Central memory CD8-positive, alpha-beta T cell (primary cell): ENCODE measurements at regions not wholly inside any gene's neighbourhood (a gene's known extent, or its start where the extent isn't known, plus 50 kb on each side); places are given as distances from the start of the nearest gene placed in this dataset.
"Not testable (repeated sequence)": the region's sequence is repeated elsewhere in the genome, so short reads cannot be mapped to it uniquely, and the experiment has no call there.

Experiments used
- ATAC-seq: fragments of 150-1000 bp; cut with Tn5 transposase; replicated peaks from 2 replicates; pipeline ENCODE4 v1.10.0; 2022; ENCODE audit warnings: mild to moderate bottlenecking, moderate FRiP score, moderate number of reproducible peaks; ENCODE audit not compliant: poor library complexity, severe bottlenecking; ENCODE audit errors: extremely low read depth
- DNase-seq, 2 donors: peaks; one replicate each; pipeline ENCODE4 v3.0.0; 2021; ENCODE audit warnings: low spot score in 2 of 2
- H3K27ac Mint-ChIP-seq: one replicate; pipeline ENCODE4 v1.8.0; 2022; ENCODE audit warnings: low read depth, mild to moderate bottlenecking, moderate library complexity, mixed read lengths
- H3K27me3 Mint-ChIP-seq: one replicate; pipeline ENCODE4 v1.8.0; 2022; ENCODE audit warnings: mixed read lengths
- H3K36me3 Mint-ChIP-seq: one replicate; pipeline ENCODE4 v1.8.0; 2022; ENCODE audit warnings: mild to moderate bottlenecking, moderate library complexity, mixed read lengths; ENCODE audit not compliant: insufficient read depth
- H3K4me1 Mint-ChIP-seq: one replicate; pipeline ENCODE4 v1.8.0; 2022; ENCODE audit warnings: mixed read lengths
- H3K4me3 Mint-ChIP-seq: one replicate; pipeline ENCODE4 v1.8.0; 2022; ENCODE audit warnings: mild to moderate bottlenecking, moderate library complexity, mixed read lengths
- H3K9me3 Mint-ChIP-seq: one replicate; pipeline ENCODE4 v1.8.0; 2022; ENCODE audit warnings: mixed read lengths

DNA sequence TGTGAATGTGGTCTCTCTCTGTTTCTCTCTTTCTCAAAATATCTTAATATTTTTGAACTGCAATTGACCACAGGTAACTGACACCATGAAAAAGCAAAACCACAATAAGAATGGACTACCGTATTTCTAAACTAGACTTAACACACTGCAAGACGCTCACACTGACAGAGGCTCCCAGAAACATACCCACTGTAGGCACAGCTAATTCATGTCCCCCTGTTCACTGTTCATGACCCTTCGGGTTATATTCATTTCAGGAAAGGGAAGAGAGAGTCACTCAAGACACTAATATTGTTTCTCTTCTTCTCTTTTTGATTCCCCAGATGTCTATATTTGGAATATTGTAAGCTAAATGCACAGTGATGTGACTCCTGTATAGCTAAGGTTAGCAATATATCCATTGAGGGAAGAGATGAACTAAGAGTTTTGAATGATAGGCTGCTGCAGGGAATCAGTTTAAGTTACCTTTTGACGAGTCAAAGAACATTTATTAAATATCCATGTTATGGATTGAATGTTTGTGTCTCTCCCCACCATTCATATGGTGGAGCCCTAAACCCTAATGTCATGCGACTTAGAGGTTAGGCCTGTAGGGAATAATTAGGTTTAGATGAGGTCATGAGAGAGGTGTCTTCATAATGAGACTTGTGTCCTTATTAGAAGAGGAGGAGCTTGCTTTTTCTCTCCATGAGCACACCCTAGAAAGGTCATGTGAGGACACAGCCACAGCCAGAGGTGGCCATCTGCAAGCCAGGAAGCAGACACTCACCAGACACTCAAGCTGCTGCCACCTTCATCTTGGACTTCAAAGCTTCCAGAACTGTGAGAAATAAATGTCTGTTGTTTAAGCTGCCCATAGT, 216.6 kb upstream of the GRM7 start:
- DNase-seq (no peak), ATAC-seq (no peak)
- no peaks in the 10 kb centered on the region for H3K36me3 Mint-ChIP-seq
- H3K4me1 Mint-ChIP-seq = no peaks in the 10 kb centered on the region
- H3K27ac Mint-ChIP-seq = no peak overlapping the region
- H3K4me3 Mint-ChIP-seq = no peak overlapping the region
- peaks cover 5% of the 10 kb centered on the region for H3K9me3 Mint-ChIP-seq
- no peaks in the 10 kb centered on the region for H3K27me3 Mint-ChIP-seq

- Mint-ChIP-seq H3K4me3 (no peak overlapping the region), H3K9me3 (peaks cover 55% of the 10 kb centered on the region), H3K27ac (no peak overlapping the region), H3K4me1 (no peaks in the 10 kb centered on the region), H3K27me3 (no peaks in the 10 kb centered on the region), H3K36me3 (no peaks in the 10 kb centered on the region)
- DNase-seq = no peak
- no peak for ATAC-seq
These were observed 206.2 kb upstream of the GRM7 start for GRCh38 chr3:6654670-6655069.

- Mint-ChIP-seq H3K27me3 (no peaks in the 10 kb centered on the region), H3K4me1 (no peaks in the 10 kb centered on the region), H3K4me3 (no peak overlapping the region), H3K9me3 (peaks cover 55% of the 10 kb centered on the region), H3K27ac (no peak overlapping the region), H3K36me3 (no peaks in the 10 kb centered on the region)
- no peak for DNase-seq
- no peak for ATAC-seq
These were observed 205.6 kb upstream of the GRM7 start for GRCh38 chr3:6655275-6655674.

DNA sequence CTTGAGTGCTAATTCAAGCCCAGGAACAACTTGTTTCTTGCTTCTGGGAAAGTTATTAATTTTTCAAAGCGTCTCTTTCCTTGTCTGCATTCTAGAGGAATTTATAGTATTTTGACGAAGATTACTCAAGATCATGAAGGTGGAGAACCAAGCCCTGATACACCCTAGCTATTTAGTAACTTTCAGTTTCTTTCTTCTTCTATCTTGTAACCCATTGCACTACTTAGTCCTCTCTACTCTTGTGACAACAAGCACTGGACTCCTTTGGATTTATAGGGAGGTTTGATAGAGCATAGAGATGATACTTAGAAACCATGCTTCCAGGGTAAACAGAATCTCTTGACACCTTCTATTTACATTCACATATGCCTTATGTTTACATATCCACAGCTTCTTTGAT, 203.3 kb upstream of the GRM7 start:
- H3K9me3 Mint-ChIP-seq = peaks cover 55% of the 10 kb centered on the region
- H3K36me3 Mint-ChIP-seq = no peaks in the 10 kb centered on the region
- no peaks in the 10 kb centered on the region for H3K4me1 Mint-ChIP-seq
- H3K27me3 Mint-ChIP-seq = no peaks in the 10 kb centered on the region
- no peak overlapping the region for H3K4me3 Mint-ChIP-seq
- H3K27ac Mint-ChIP-seq = no peak overlapping the region
- DNase-seq = no peak
- no peak for ATAC-seq

- Mint-ChIP-seq H3K27me3 (no peaks in the 10 kb centered on the region), H3K36me3 (no peaks in the 10 kb centered on the region), H3K4me3 (no peak overlapping the region), H3K27ac (no peak overlapping the region), H3K9me3 (peaks cover 34% of the 10 kb centered on the region), H3K4me1 (no peaks in the 10 kb centered on the region)
- ATAC-seq (no peak), DNase-seq (no peak)
These were observed 193.6 kb upstream of the GRM7 start for GRCh38 chr3:6667354-6667753.

DNA sequence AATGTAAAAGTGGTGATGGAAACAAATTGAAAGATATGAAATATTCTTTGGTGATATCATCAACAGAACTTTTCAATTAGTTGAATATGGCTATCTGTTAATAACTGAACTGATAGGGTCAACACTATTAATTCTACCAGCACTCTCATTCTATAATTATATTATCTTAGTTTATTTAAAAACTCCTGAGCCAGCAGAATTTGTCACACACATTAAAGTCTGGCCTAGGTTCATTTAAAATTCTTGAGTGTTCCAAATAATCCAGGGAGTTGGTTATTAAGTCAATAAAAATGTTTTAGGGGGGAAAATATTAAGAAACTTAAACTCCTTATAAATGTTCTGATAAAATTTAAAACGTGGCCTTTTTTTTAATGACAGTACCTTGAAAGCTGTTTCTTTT, 189.6 kb upstream of the GRM7 start:
- Mint-ChIP-seq H3K9me3 (peaks cover 20% of the 10 kb centered on the region), H3K4me1 (no peaks in the 10 kb centered on the region), H3K27ac (no peak overlapping the region)

GRCh38 chr3:6679510-6679909, 181.4 kb upstream of the GRM7 start:
- ATAC-seq (no peak), DNase-seq (no peak)
- Mint-ChIP-seq H3K4me3 (no peak overlapping the region), H3K4me1 (no peaks in the 10 kb centered on the region), H3K27me3 (no peaks in the 10 kb centered on the region), H3K27ac (no peak overlapping the region), H3K9me3 (peaks cover 25% of the 10 kb centered on the region), H3K36me3 (no peaks in the 10 kb centered on the region)

More for the DNA sequence above, 189.6 kb upstream of the GRM7 start:
- ATAC-seq = no peak
- H3K36me3 Mint-ChIP-seq = no peaks in the 10 kb centered on the region
- no peak overlapping the region for H3K4me3 Mint-ChIP-seq
- no peak for DNase-seq
- no peaks in the 10 kb centered on the region for H3K27me3 Mint-ChIP-seq

DNA sequence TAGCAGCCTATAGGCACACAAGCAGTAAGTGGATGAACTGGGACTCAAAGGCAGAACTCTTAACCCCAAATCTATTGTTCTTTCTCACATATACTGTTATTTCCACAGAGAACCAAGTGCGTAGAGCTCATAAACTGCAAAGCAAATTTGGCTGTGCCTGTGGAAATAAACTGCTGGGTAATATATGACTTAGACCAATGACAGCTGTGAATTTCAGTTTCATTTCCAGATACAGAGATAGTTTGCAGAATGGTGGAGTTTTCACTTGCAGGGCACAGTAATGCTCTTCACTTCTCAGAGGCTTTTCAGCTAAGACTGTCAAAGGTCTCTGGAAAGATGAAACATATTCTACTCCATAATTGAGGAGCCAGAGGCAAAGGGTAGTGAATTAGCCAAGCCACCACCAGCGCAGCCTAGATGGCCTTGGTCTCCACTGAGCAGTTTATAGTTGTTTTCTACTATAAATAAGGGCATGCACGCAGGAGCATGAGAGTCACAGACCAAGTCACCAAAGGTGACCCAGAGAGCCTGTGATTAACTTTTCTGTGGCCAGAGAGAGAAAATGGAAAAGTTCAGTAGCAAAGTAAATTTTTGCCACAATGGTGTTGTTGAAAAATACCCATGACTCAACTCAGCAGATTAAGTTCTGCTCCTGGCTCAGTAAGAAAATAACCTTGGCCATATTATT, 180.7 kb upstream of the GRM7 start:
- Mint-ChIP-seq H3K27me3 (no peaks in the 10 kb centered on the region), H3K4me3 (no peak overlapping the region), H3K9me3 (peaks cover 30% of the 10 kb centered on the region), H3K36me3 (no peaks in the 10 kb centered on the region), H3K27ac (no peak overlapping the region), H3K4me1 (no peaks in the 10 kb centered on the region)
- DNase-seq = no peak
- ATAC-seq = no peak

DNA sequence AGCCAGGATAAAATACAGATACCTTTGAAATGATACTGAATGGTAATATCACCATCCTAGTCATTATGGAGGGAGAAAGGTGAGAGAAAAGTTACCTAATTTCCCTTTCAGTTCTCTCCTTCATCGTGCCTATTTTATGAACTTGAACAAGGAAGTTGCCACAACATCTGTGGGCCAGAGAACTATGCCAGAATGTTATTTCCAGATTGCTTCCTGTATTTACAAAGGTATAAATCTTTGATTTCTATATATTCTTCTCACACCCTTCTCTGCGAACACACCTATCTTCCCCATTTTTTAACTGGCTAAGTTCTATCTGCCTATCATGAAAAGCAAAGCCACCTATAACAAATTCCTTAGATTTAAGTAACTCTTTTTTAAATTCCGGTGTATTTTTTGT, 163.6 kb upstream of the GRM7 start:
- no peak overlapping the region for H3K4me3 Mint-ChIP-seq
- H3K36me3 Mint-ChIP-seq = peaks cover 2% of the 10 kb centered on the region
- DNase-seq (no peak), ATAC-seq (no peak)
- H3K27me3 Mint-ChIP-seq = no peaks in the 10 kb centered on the region
- H3K4me1 Mint-ChIP-seq = no peaks in the 10 kb centered on the region
- H3K27ac Mint-ChIP-seq = no peak overlapping the region
- peaks cover 10% of the 10 kb centered on the region for H3K9me3 Mint-ChIP-seq

- peaks cover 2% of the 10 kb centered on the region for H3K36me3 Mint-ChIP-seq
- ATAC-seq (no peak), DNase-seq (no peak)
- no peaks in the 10 kb centered on the region for H3K27me3 Mint-ChIP-seq
- H3K9me3 Mint-ChIP-seq = peaks cover 10% of the 10 kb centered on the region
- no peaks in the 10 kb centered on the region for H3K4me1 Mint-ChIP-seq
- H3K27ac Mint-ChIP-seq = no peak overlapping the region
- H3K4me3 Mint-ChIP-seq = no peak overlapping the region
These were observed 163.2 kb upstream of the GRM7 start for GRCh38 chr3:6697722-6698121.

GRCh38 chr3:6704817-6705216, 156.1 kb upstream of the GRM7 start:
- DNase-seq, H3K4me3 Mint-ChIP-seq, H3K27ac Mint-ChIP-seq, H3K27me3 Mint-ChIP-seq, ATAC-seq, H3K36me3 Mint-ChIP-seq, H3K4me1 Mint-ChIP-seq: not testable (repeated sequence)
- peaks cover 16% of the 10 kb centered on the region for H3K9me3 Mint-ChIP-seq

DNA sequence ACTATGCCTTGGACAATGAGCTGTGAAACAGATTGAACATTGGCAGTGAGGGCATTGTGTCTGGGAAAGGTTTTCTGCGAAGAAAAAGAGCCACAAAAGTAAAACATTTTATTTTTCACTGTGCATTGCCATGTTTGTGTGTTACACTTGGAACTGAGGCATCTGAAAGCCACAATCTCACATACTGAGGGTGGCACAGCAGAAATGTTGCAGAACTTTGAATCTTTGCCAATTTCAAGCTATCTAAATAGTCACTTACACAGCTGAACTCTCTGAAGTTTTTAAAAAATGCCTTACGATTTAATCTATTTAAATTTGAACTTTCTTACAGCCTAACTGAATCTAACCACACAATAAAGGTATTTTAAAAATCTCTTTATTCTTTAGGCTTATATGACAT, 154.1 kb upstream of the GRM7 start:
- Mint-ChIP-seq H3K4me1 (no peaks in the 10 kb centered on the region), H3K9me3 (peaks cover 6% of the 10 kb centered on the region)

DNA sequence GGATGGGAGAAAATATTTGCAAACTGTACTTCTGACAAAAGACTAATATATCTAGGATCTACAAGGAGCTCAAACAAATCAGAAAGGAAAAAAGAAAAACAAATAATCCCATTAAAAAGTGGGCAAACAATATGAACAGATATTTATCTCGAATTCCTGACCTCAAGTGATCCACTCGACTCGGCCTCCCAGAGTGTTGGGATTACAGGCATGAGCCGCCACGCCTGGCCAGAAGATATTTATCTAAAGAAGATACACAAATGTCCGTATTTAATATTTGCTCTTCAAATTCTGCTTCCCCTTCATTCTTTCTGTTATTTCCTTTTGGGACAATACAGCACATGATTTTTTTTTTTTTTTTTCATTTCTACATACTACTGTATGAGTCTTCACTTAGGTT, 151.7 kb upstream of the GRM7 start:
- DNase-seq (no peak), ATAC-seq (no peak)
- Mint-ChIP-seq H3K9me3 (peaks cover 12% of the 10 kb centered on the region), H3K27ac (no peak overlapping the region), H3K27me3 (no peaks in the 10 kb centered on the region), H3K4me1 (no peaks in the 10 kb centered on the region), H3K36me3 (no peaks in the 10 kb centered on the region), H3K4me3 (no peak overlapping the region)

More for the DNA sequence above, 154.1 kb upstream of the GRM7 start:
- Mint-ChIP-seq H3K27me3 (no peaks in the 10 kb centered on the region), H3K36me3 (peaks cover under 1% of the 10 kb centered on the region), H3K27ac (no peak overlapping the region), H3K4me3 (no peak overlapping the region)
- no peak for DNase-seq
- no peak for ATAC-seq
